A549 (cell line): ENCODE measurements at regions not wholly inside any gene's neighbourhood (a gene's known extent, or its start where the extent isn't known, plus 50 kb on each side); places are given as distances from the start of the nearest gene placed in this dataset.

Experiments used
- ATAC-seq, 2 experiments: fragments of 200-7000 bp in 1 of 2; fragments of >200 bp in 1 of 2; cut with Nextera tagmentation in 1 of 2; cut with Tn5 transposase in 1 of 2; 3 replicates each; pipeline versions ENCODE4 v1.8.0 to v1.9.1; 2018 to 2020; ENCODE audit warnings: mild to moderate bottlenecking in 1 of 2, moderate library complexity in 1 of 2
- CTCF ChIA-PET: fragments of 300-600 bp; sonication (Branson Sonifier 250); formaldehyde crosslinking; extraction: SDS; loops from one replicate; lab custom pipeline; 2021; ENCODE audit warnings: antibody characterized with exemption, inconsistent platforms; lab: Yijun Ruan, JAX
- POLR2A ChIA-PET: fragments of 350-600 bp; formaldehyde crosslinking; extraction: SDS; loops from one replicate; lab custom pipeline; 2021; ENCODE audit warnings: antibody characterized with exemption, inconsistent platforms; lab: Yijun Ruan, JAX
- DNase-seq, 2 experiments: peaks; one replicate each; pipeline versions ENCODE4 v3.0.0 to v3.0.0-alpha.2; 2011 to 2016; ENCODE audit warnings: low read depth in 1 of 2, low spot score in 1 of 2
- FAIRE-seq: peaks from 2 replicates; lab custom pipeline; 2011; peaks lifted over from hg19 to GRCh38; lab: Jason Lieb, UNC
- H3K27ac ChIP-seq, 2 experiments: fragments of >200 bp; sonication (Bioruptor Twin); formaldehyde crosslinking; 3 replicates each; pipeline ENCODE4 v1.5.1; 2016 to 2017
- H3K4me1 ChIP-seq: fragments of >200 bp; sonication (Bioruptor Twin); formaldehyde crosslinking; 3 replicates; pipeline ENCODE4 v1.6.1; 2016
- H3K4me2 ChIP-seq: fragments of >200 bp; sonication (Bioruptor Twin); formaldehyde crosslinking; 3 replicates; pipeline ENCODE4 v1.6.1; 2016
- H3K4me3 ChIP-seq: fragments of >200 bp; sonication (Bioruptor Twin); formaldehyde crosslinking; 3 replicates; pipeline ENCODE4 v1.5.1; 2016
- H3K9me3 ChIP-seq: fragments of >200 bp; sonication (Bioruptor Twin); formaldehyde crosslinking; 3 replicates; pipeline ENCODE4 v1.6.1; 2016
- ATOH8 ChIP-seq: fragments of 250-450 bp; sonication (Bioruptor Pico); IDR thresholded peaks from 2 replicates; pipeline ENCODE4 v1.5.0; 2020; ENCODE audit warnings: low read depth, mild to moderate bottlenecking, moderate library complexity
- CEBPB ChIP-seq, 2 experiments: fragments of >200 bp in 1 of 2; sonication (Bioruptor Twin) in 1 of 2; formaldehyde crosslinking in 1 of 2; IDR thresholded peaks; 2 replicates each; pipeline ENCODE4 v1.6.1; 2012 to 2016
- CHD4 ChIP-seq: fragments of 200-600 bp; sonication (generic); IDR thresholded peaks from 2 replicates; pipeline ENCODE4 v1.6.1; 2016; ENCODE audit warnings: antibody characterized with exemption, mild to moderate bottlenecking, borderline replicate concordance
- EHMT2 ChIP-seq: fragments of 200-600 bp; sonication (generic); IDR thresholded peaks from 2 replicates; pipeline ENCODE4 v1.6.1; 2016; ENCODE audit warnings: antibody characterized with exemption, low read depth, mild to moderate bottlenecking, moderate library complexity
- ELK1 ChIP-seq: fragments of 150-350 bp; IDR thresholded peaks from 2 replicates; pipeline ENCODE4 v1.6.1; 2014; ENCODE audit warnings: low read depth, mild to moderate bottlenecking, low read length
- FOSB ChIP-seq: fragments of 250-450 bp; sonication (Bioruptor Pico); IDR thresholded peaks from 2 replicates; pipeline ENCODE4 v1.5.0; 2020; ENCODE audit warnings: mild to moderate bottlenecking, moderate library complexity
- GATA3 ChIP-seq: IDR thresholded peaks from 2 replicates; pipeline ENCODE4 v1.6.1; 2012; ENCODE audit warnings: borderline replicate concordance
- HDAC2 ChIP-seq: fragments of 200-600 bp; sonication (generic); IDR thresholded peaks from 2 replicates; pipeline ENCODE4 v1.6.1; 2016
- HOXA7 ChIP-seq: fragments of 250-450 bp; sonication (Bioruptor Pico); IDR thresholded peaks from 2 replicates; pipeline ENCODE4 v1.5.0; 2020; ENCODE audit warnings: mild to moderate bottlenecking, moderate library complexity
- KDM1A ChIP-seq: fragments of 200-600 bp; sonication (generic); IDR thresholded peaks from 2 replicates; pipeline ENCODE4 v1.6.1; 2016; ENCODE audit warnings: low read depth, mild to moderate bottlenecking
- KDM5A ChIP-seq: fragments of 200-600 bp; sonication (generic); IDR thresholded peaks from 2 replicates; pipeline ENCODE4 v1.6.1; 2016; ENCODE audit warnings: antibody characterized with exemption, mild to moderate bottlenecking
- MAFK ChIP-seq: fragments of 450-650 bp; IDR thresholded peaks from 2 replicates; pipeline ENCODE4 v1.6.1; 2014; ENCODE audit not compliant: partially characterized antibody
- NPAS2 ChIP-seq: fragments of 250-450 bp; sonication (Bioruptor Pico); IDR thresholded peaks from 2 replicates; pipeline ENCODE4 v1.8.0; 2022; ENCODE audit warnings: mild to moderate bottlenecking, moderate library complexity, borderline replicate concordance
- PBX3 ChIP-seq: IDR thresholded peaks from 2 replicates; pipeline ENCODE4 v1.6.1; 2012
- POLR2A ChIP-seq: IDR thresholded peaks from 2 replicates; pipeline ENCODE4 v1.6.1; 2012; ENCODE audit warnings: mild to moderate bottlenecking, low read length
- RAD21 ChIP-seq, 2 experiments: fragments of >200 bp in 1 of 2; sonication (Bioruptor Twin) in 1 of 2; formaldehyde crosslinking in 1 of 2; IDR thresholded peaks in 1 of 2; conservative IDR thresholded peaks in 1 of 2; 2 replicates in 1 of 2; 3 replicates in 1 of 2; pipeline ENCODE4 v1.6.1; 2012 to 2018; ENCODE audit warnings: inconsistent platforms in 1 of 2
- RCOR1 ChIP-seq: fragments of 150-350 bp; IDR thresholded peaks from 2 replicates; pipeline ENCODE4 v1.6.1; 2014; ENCODE audit warnings: antibody characterized with exemption, low read length, low read depth
- RNF2 ChIP-seq: fragments of 200-600 bp; sonication (generic); IDR thresholded peaks from 2 replicates; pipeline ENCODE4 v1.6.1; 2016; ENCODE audit warnings: low read depth, mild to moderate bottlenecking, antibody characterized with exemption, moderate library complexity, borderline replicate concordance
- TFCP2L1 ChIP-seq: fragments of 250-450 bp; sonication (Bioruptor Pico); IDR thresholded peaks from 2 replicates; pipeline ENCODE4 v1.5.0; 2021; ENCODE audit warnings: mild to moderate bottlenecking
- ZFP36 ChIP-seq: fragments of 450-650 bp; IDR thresholded peaks from 2 replicates; pipeline ENCODE4 v1.6.1; 2014; ENCODE audit warnings: borderline replicate concordance; ENCODE audit not compliant: partially characterized antibody
- ZNF302 ChIP-seq: fragments of 250-450 bp; sonication (Bioruptor Pico); IDR thresholded peaks from 2 replicates; pipeline ENCODE4 v1.9.0; 2021; ENCODE audit warnings: inconsistent platforms, mild to moderate bottlenecking, moderate library complexity
- ZSCAN20 ChIP-seq: fragments of 250-450 bp; sonication (Bioruptor Pico); IDR thresholded peaks from 2 replicates; pipeline ENCODE4 v1.8.0; 2022; ENCODE audit warnings: mild to moderate bottlenecking, moderate library complexity
- WGBS: methylation state at CpG from one replicate; pipeline ENCODE4 v1.1.6; 2017; ENCODE audit errors: missing lambda C conversion rate; 5-methylcytosine and 5-hydroxymethylcytosine counted together
- TF ChIP-seq, protein P1 (sequence below): fragments of >200 bp; sonication (Bioruptor Twin); formaldehyde crosslinking; IDR thresholded peaks from 3 replicates; pipeline ENCODE4 v1.5.1; 2016
- TF ChIP-seq, protein P2 (sequence below): fragments of >200 bp; sonication (Bioruptor Twin); formaldehyde crosslinking; IDR thresholded peaks from 2 replicates; pipeline ENCODE4 v1.6.1; 2016
- TF ChIP-seq, protein P3 (sequence below): fragments of 450-650 bp; IDR thresholded peaks from 2 replicates; pipeline ENCODE4 v1.6.1; 2014; ENCODE audit warnings: antibody characterized with exemption

DNA sequence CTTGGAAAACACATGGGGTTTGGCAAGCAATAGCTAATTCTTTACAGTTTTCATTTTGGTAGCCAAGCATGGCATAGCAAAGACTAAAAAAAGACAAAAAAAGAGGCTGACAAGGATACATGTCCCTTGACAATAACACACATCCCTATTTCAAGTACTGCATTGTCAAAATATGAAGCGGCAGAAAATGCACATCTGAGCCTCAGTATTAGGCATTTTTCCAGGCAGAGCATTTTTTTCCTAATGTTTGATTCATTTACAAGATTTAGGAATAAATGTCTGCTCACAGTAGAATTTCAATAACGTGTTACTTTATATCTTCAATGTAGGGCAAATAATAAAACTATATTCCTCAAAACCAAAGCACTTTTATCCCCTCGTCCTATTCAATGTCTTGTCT is 216.3 kb upstream of the PCDH18 start:
- TF ChIP-seq ZNF302 (no peak), RCOR1 (no peak), ZFP36 (no peak), EHMT2 (no peak), ZSCAN20 (no peak), KDM5A (no peak), GATA3 (no peak), KDM1A (no peak), HOXA7 (no peak), NPAS2 (CRISPR knock-in tag) (no peak), POLR2A (no peak)
- TF ChIP-seq, protein P1, sequence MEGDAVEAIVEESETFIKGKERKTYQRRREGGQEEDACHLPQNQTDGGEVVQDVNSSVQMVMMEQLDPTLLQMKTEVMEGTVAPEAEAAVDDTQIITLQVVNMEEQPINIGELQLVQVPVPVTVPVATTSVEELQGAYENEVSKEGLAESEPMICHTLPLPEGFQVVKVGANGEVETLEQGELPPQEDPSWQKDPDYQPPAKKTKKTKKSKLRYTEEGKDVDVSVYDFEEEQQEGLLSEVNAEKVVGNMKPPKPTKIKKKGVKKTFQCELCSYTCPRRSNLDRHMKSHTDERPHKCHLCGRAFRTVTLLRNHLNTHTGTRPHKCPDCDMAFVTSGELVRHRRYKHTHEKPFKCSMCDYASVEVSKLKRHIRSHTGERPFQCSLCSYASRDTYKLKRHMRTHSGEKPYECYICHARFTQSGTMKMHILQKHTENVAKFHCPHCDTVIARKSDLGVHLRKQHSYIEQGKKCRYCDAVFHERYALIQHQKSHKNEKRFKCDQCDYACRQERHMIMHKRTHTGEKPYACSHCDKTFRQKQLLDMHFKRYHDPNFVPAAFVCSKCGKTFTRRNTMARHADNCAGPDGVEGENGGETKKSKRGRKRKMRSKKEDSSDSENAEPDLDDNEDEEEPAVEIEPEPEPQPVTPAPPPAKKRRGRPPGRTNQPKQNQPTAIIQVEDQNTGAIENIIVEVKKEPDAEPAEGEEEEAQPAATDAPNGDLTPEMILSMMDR, result no peak
- TF ChIP-seq, all 56 proteins: peak for 0
- POLR2A ChIA-PET, result no interaction called here
- Histone ChIP-seq H3K4me3 (no peak overlapping the region), H3K4me2 (no peak overlapping the region), H3K9me3 (no peaks in the 10 kb centered on the region), H3K4me1 (no peaks in the 10 kb centered on the region), H3K27ac (no peak overlapping the region)
- ATAC-seq (no peak), FAIRE-seq (no peak), DNase-seq (no peak)
- WGBS, result 17% methylated on average over 3 of the region's 3 CpGs
- CTCF ChIA-PET, result interaction anchor here (1.1 kb wide), 1 partner anchor 932 kb away, joined by 3 read pairs; no protein-coding TSS in a partner anchor

GRCh38 chr4:137740141-137740540 is 207.8 kb upstream of the PCDH18 start:
- WGBS, result 90% methylated on average over 1 of the region's 1 CpG
- no peaks in the 10 kb centered on the region for H3K4me1 ChIP-seq
- H3K27ac ChIP-seq, result no peak overlapping the region
- H3K4me3 ChIP-seq, result no peak overlapping the region
- POLR2A ChIA-PET, result no interaction called here
- no peaks in the 10 kb centered on the region for H3K9me3 ChIP-seq
- DNase-seq (no peak), ATAC-seq (no peak), FAIRE-seq (no peak)
- H3K4me2 ChIP-seq, result no peak overlapping the region
- CTCF ChIA-PET, result no interaction called here
- TF ChIP-seq RAD21 (conservative IDR thresholded peaks at IDR 0.05 in 1 of 2, IDR thresholded peaks at IDR 0.05 in 1 of 2) (no peak), TFCP2L1 (CRISPR knock-in tag) (no peak), MAFK (no peak), RCOR1 (no peak), ELK1 (no peak)
- TF ChIP-seq, protein P2, sequence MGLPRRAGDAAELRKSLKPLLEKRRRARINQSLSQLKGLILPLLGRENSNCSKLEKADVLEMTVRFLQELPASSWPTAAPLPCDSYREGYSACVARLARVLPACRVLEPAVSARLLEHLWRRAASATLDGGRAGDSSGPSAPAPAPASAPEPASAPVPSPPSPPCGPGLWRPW, result no peak
- TF ChIP-seq, protein P3, sequence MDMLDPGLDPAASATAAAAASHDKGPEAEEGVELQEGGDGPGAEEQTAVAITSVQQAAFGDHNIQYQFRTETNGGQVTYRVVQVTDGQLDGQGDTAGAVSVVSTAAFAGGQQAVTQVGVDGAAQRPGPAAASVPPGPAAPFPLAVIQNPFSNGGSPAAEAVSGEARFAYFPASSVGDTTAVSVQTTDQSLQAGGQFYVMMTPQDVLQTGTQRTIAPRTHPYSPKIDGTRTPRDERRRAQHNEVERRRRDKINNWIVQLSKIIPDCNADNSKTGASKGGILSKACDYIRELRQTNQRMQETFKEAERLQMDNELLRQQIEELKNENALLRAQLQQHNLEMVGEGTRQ, result no peak
- TF ChIP-seq, protein P1, result no peak

- FAIRE-seq, result no peak
- 97% methylated on average over 1 of the region's 1 CpG for WGBS
- no peak overlapping the region for H3K27ac ChIP-seq
- no peak overlapping the region for H3K4me3 ChIP-seq
- ATAC-seq, result no peak
- CTCF ChIA-PET, result no interaction called here
- H3K4me1 ChIP-seq, result no peaks in the 10 kb centered on the region
- H3K4me2 ChIP-seq, result no peak overlapping the region
- H3K9me3 ChIP-seq, result no peaks in the 10 kb centered on the region
- no peak for DNase-seq
- POLR2A ChIA-PET, result no interaction called here
- TF ChIP-seq CEBPB (IDR thresholded peaks at IDR 0.05), result no peak
- TF ChIP-seq RCOR1, result no peak
- TF ChIP-seq RNF2, result no peak
- no peak for TF ChIP-seq FOSB (CRISPR knock-in tag)
- no peak for TF ChIP-seq ATOH8 (CRISPR knock-in tag)
- TF ChIP-seq, protein P1, result no peak
- TF ChIP-seq HDAC2, result no peak
- TF ChIP-seq PBX3, result no peak
- TF ChIP-seq CHD4, result no peak
Observed at GRCh38 chr4:137739391-137739790, 207.1 kb upstream of the PCDH18 start.
